ENCODE measurements at regions not wholly inside any gene's neighbourhood (a gene's known extent, or its start where the extent isn't known, plus 50 kb on each side); places are given as distances from the start of the nearest gene placed in this dataset.
A peak's percentile ranks its signal among the peaks of the same experiment; 100 is the strongest.
"Not testable (repeated sequence)": the region's sequence is repeated elsewhere in the genome, so short reads cannot be mapped to it uniquely, and the experiment has no call there.

- no peak for DNase-seq
Measured at GRCh38 chr18:1581581-1581980, 676.9 kb downstream of the ADCYAP1 start.

GRCh38 chr18:1585881-1586488 is 681.3 kb downstream of the ADCYAP1 start:
- DNase-seq: peak in 1 of 2 experiments; percentile 56

GRCh38 chr18:1593091-1593490 is 688.4 kb downstream of the ADCYAP1 start:
- no peak for DNase-seq

- no peak for DNase-seq
Measured at GRCh38 chr18:1595195-1595594, 690.5 kb downstream of the ADCYAP1 start.

- DNase-seq: no peak
Measured at GRCh38 chr18:1599196-1599595, 694.5 kb downstream of the ADCYAP1 start.

GRCh38 chr18:1604751-1605150 is 700.1 kb downstream of the ADCYAP1 start:
- DNase-seq: peak; percentile 82 to 92

- no peak for DNase-seq
Measured at GRCh38 chr18:1618364-1618763, 713.7 kb downstream of the ADCYAP1 start.

GRCh38 chr18:1619507-1619906 is 714.8 kb downstream of the ADCYAP1 start:
- DNase-seq: no peak

- no peak for DNase-seq
Measured at GRCh38 chr18:1624612-1625011, 719.9 kb downstream of the ADCYAP1 start.

GRCh38 chr18:1627494-1627893 is 722.8 kb downstream of the ADCYAP1 start:
- DNase-seq: no peak

GRCh38 chr18:1648712-1649111 is 744.0 kb downstream of the ADCYAP1 start:
- DNase-seq: no peak

- DNase-seq: peak; percentile 13 to 78
Measured at GRCh38 chr18:1652018-1652417, 747.3 kb downstream of the ADCYAP1 start.

GRCh38 chr18:1653873-1654272 is 749.2 kb downstream of the ADCYAP1 start:
- no peak for DNase-seq

GRCh38 chr18:1657876-1658275 is 753.2 kb downstream of the ADCYAP1 start:
- no peak for DNase-seq

- DNase-seq: peak in 1 of 2 experiments; percentile 35
Measured at GRCh38 chr18:1658908-1659566, 754.4 kb downstream of the ADCYAP1 start.

GRCh38 chr18:1663879-1664705 is 759.4 kb downstream of the ADCYAP1 start:
- DNase-seq: peak; percentile 33 to 50

GRCh38 chr18:1665079-1665478 is 760.4 kb downstream of the ADCYAP1 start:
- DNase-seq: no peak

- no peak for DNase-seq
Measured at GRCh38 chr18:1668279-1668678, 763.6 kb downstream of the ADCYAP1 start.

GRCh38 chr18:1671710-1672109 is 767.0 kb downstream of the ADCYAP1 start:
- not testable (repeated sequence) for DNase-seq

- no peak for DNase-seq
Measured at GRCh38 chr18:1676387-1676786, 771.7 kb downstream of the ADCYAP1 start.

GRCh38 chr18:1680108-1680507 is 775.4 kb downstream of the ADCYAP1 start:
- DNase-seq: no peak

- no peak for DNase-seq
Measured at GRCh38 chr18:1691863-1692262, 787.2 kb downstream of the ADCYAP1 start.

GRCh38 chr18:1708006-1708405 is 803.3 kb downstream of the ADCYAP1 start:
- no peak for DNase-seq

- DNase-seq: no peak
Measured at GRCh38 chr18:1710114-1710513, 805.4 kb downstream of the ADCYAP1 start.
